ENCODE measurements at regions not wholly inside any gene's neighbourhood (a gene's known extent, or its start where the extent isn't known, plus 50 kb on each side); places are given as distances from the start of the nearest gene placed in this dataset.

DNA sequence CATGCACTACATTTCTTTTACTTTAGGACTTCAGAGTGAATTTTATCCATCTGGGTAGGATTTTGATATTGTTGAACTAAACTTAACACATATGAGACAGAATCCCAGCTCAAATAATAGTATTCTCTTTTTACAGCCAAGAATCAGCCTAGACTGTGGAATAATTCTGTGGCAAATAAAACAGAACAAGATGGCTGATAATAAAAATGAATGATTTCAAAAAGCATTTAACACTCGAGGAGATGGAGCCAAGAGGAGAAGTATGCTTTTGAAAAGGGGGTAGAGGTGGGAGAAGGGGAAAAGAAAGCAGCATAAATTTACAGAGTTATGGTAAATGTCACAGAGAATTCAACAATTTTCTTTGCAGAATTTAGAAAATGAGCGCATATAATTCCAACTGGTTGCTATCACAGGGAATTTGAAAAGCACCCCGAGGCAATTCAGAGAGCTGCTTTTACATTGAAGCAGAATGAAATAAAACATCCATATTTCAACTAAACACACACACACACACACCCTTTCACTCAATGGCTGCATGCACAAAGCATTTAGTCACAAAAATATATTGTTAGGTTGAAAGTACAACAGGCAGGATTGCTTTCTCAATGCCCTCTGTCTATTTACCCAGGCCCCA is 60.2 kb upstream of the DMAC1 start:
- peaks cover 2% of the 10 kb centered on the region for H3K27me3 Mint-ChIP-seq (ENCODE audit: insufficient read depth, low read depth)
- Histone ChIP-seq H3K27me3 (no peaks in the 10 kb centered on the region), H3K9ac (no peak overlapping the region), H4K20me1 (ENCODE audit: low read depth) (no peaks in the 10 kb centered on the region), H3K36me3 (no peaks in the 10 kb centered on the region), H3F3A (ENCODE audit: low read depth) (no peaks in the 10 kb centered on the region), H3K27ac (no peak overlapping the region), H3K79me2 (ENCODE audit: low read depth) (no peaks in the 10 kb centered on the region), H3K4me1 (no peaks in the 10 kb centered on the region), H3K4me3 (no peak overlapping the region), H3K9me3 (ENCODE audit: low read depth) (no peaks in the 10 kb centered on the region), H2AFZ (replicated peaks) (no peak overlapping the region), H3K4me2 (no peak overlapping the region)
- H3K27ac Mint-ChIP-seq, result no peak overlapping the region
- H3K9me3 Mint-ChIP-seq, result no peaks in the 10 kb centered on the region
- no peaks in the 10 kb centered on the region for H3K36me3 Mint-ChIP-seq
- TF ChIP-seq, protein P1, sequence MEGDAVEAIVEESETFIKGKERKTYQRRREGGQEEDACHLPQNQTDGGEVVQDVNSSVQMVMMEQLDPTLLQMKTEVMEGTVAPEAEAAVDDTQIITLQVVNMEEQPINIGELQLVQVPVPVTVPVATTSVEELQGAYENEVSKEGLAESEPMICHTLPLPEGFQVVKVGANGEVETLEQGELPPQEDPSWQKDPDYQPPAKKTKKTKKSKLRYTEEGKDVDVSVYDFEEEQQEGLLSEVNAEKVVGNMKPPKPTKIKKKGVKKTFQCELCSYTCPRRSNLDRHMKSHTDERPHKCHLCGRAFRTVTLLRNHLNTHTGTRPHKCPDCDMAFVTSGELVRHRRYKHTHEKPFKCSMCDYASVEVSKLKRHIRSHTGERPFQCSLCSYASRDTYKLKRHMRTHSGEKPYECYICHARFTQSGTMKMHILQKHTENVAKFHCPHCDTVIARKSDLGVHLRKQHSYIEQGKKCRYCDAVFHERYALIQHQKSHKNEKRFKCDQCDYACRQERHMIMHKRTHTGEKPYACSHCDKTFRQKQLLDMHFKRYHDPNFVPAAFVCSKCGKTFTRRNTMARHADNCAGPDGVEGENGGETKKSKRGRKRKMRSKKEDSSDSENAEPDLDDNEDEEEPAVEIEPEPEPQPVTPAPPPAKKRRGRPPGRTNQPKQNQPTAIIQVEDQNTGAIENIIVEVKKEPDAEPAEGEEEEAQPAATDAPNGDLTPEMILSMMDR (IDR thresholded peaks at IDR 0.05), result no peak
- no peak for TF ChIP-seq EZH2phosphoT487 (IDR thresholded peaks at IDR 0.05)
- no peak for TF ChIP-seq EZH2 (IDR thresholded peaks at IDR 0.05)
- H3K4me1 Mint-ChIP-seq, result no peaks in the 10 kb centered on the region
- H3K4me3 Mint-ChIP-seq, result no peak overlapping the region
- DNase-seq (ENCODE audit: low spot score), result no peak

GRCh38 chr9:7858166-7858565 is 58.6 kb upstream of the DMAC1 start:
- H3K36me3 ChIP-seq, result no peaks in the 10 kb centered on the region
- no peak overlapping the region for H3K4me3 ChIP-seq
- no peak overlapping the region for H2AFZ ChIP-seq (replicated peaks)
- H3K27ac ChIP-seq, result no peak overlapping the region
- H3K9me3 ChIP-seq (ENCODE audit: low read depth), result no peaks in the 10 kb centered on the region
- Mint-ChIP-seq H3K4me3 (no peak overlapping the region), H3K9me3 (no peaks in the 10 kb centered on the region), H3K36me3 (no peaks in the 10 kb centered on the region), H3K27me3 (ENCODE audit: insufficient read depth, low read depth) (no peaks in the 10 kb centered on the region), H3K4me1 (no peaks in the 10 kb centered on the region), H3K27ac (no peak overlapping the region)
- no peaks in the 10 kb centered on the region for H3K4me1 ChIP-seq
- H3K9ac ChIP-seq, result no peak overlapping the region
- H3F3A ChIP-seq (ENCODE audit: low read depth), result no peaks in the 10 kb centered on the region
- no peak overlapping the region for H3K4me2 ChIP-seq
- no peaks in the 10 kb centered on the region for H4K20me1 ChIP-seq (ENCODE audit: low read depth)
- no peak for TF ChIP-seq EZH2 (IDR thresholded peaks at IDR 0.05)
- no peak for TF ChIP-seq EZH2phosphoT487 (IDR thresholded peaks at IDR 0.05)
- TF ChIP-seq, protein P1 (IDR thresholded peaks at IDR 0.05), result no peak
- no peaks in the 10 kb centered on the region for H3K79me2 ChIP-seq (ENCODE audit: low read depth)
- no peaks in the 10 kb centered on the region for H3K27me3 ChIP-seq
- no peak for DNase-seq (ENCODE audit: low spot score)

DNA sequence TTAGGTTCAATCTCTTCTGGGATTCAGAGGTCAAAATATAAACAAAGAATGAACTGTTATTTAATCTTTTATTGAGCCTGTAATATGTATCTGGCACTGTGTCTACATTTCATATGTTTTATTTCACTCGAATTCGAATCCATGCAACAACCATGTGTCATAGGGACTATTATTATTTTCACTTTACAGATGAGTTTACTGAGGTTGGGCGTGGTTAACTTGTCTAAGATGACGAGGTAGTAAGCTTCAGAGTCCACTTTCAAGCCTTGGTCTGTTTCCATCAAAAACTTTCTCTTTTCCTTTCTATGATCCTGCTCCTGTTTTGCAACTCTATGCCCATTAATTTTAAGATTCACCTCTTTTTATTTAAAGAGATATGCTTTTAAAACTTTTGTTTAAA is 55.2 kb upstream of the DMAC1 start:
- Histone ChIP-seq H4K20me1 (ENCODE audit: low read depth) (no peaks in the 10 kb centered on the region), H3K4me1 (no peaks in the 10 kb centered on the region), H3F3A (ENCODE audit: low read depth) (no peaks in the 10 kb centered on the region), H3K27me3 (no peaks in the 10 kb centered on the region), H3K4me2 (no peak overlapping the region), H3K79me2 (ENCODE audit: low read depth) (no peaks in the 10 kb centered on the region), H3K36me3 (no peaks in the 10 kb centered on the region), H2AFZ (replicated peaks) (no peak overlapping the region), H3K27ac (no peak overlapping the region), H3K9me3 (ENCODE audit: low read depth) (no peaks in the 10 kb centered on the region), H3K9ac (no peak overlapping the region), H3K4me3 (no peak overlapping the region)
- no peak overlapping the region for H3K4me3 Mint-ChIP-seq
- H3K36me3 Mint-ChIP-seq, result no peaks in the 10 kb centered on the region
- H3K4me1 Mint-ChIP-seq, result no peaks in the 10 kb centered on the region
- no peaks in the 10 kb centered on the region for H3K27me3 Mint-ChIP-seq (ENCODE audit: insufficient read depth, low read depth)
- no peak overlapping the region for H3K27ac Mint-ChIP-seq
- H3K9me3 Mint-ChIP-seq, result peaks cover 3% of the 10 kb centered on the region
- TF ChIP-seq, protein P1 (IDR thresholded peaks at IDR 0.05), result no peak
- no peak for TF ChIP-seq EZH2phosphoT487 (IDR thresholded peaks at IDR 0.05)
- TF ChIP-seq EZH2 (IDR thresholded peaks at IDR 0.05), result no peak
- DNase-seq (ENCODE audit: low spot score), result no peak
